ENCODE measurements at regions not wholly inside any gene's neighbourhood (a gene's known extent, or its start where the extent isn't known, plus 50 kb on each side); places are given as distances from the start of the nearest gene placed in this dataset.
A peak's percentile ranks its signal among the peaks of the same experiment; 100 is the strongest.

GRCh38 chr9:90449213-90449925 is 193.3 kb downstream of the DIRAS2 start:
- Histone ChIP-seq H3K4me3 (ENCODE audit: insufficient read depth in 1 of 2, low read depth in 1 of 2, low read length in 2 of 2) (no peak overlapping the region), H3K23ac (ENCODE audit: low read length in 2 of 2) (no peak overlapping the region), H3K27ac (ENCODE audit: low read length, poor library complexity, severe bottlenecking) (peak overlapping the region; percentile 96), H4K8ac (ENCODE audit: low read length) (no peak overlapping the region), H3K18ac (ENCODE audit: low read depth in 1 of 2, low read length in 2 of 2) (no peak overlapping the region), H2AK5ac (ENCODE audit: low read length, severe bottlenecking) (peak overlapping the region; percentile 100), H4K91ac (ENCODE audit: low read length) (no peak overlapping the region), H3K36me3 (ENCODE audit: control insufficient read depth in 1 of 2, insufficient read depth in 2 of 2, low read depth in 1 of 2, low read length in 2 of 2) (peaks cover 0 to 3% of the 10 kb centered on the region in 2 experiments), H3K9me3 (ENCODE audit: control insufficient read depth, low read length) (peaks cover 2% of the 10 kb centered on the region), H2BK12ac (ENCODE audit: low read length in 2 of 2) (no peak overlapping the region), H3K27me3 (ENCODE audit: control insufficient read depth in 1 of 2, insufficient read depth in 1 of 2, low read length in 2 of 2) (peaks cover 0 to 20% of the 10 kb centered on the region in 2 experiments), H3K79me1 (replicated peaks; ENCODE audit: low read length, poor library complexity, severe bottlenecking) (peaks cover 12% of the 10 kb centered on the region), H3K4me2 (ENCODE audit: low read length, poor library complexity, severe bottlenecking) (no peak overlapping the region), H3K4me1 (ENCODE audit: control insufficient read depth, insufficient read depth, low read depth, low read length) (peaks cover 13% of the 10 kb centered on the region), H2BK120ac (ENCODE audit: low read depth, low read length) (no peak overlapping the region), H2BK15ac (ENCODE audit: low read depth, poor library complexity, severe bottlenecking) (no peak overlapping the region), H3K4ac (ENCODE audit: low read depth in 1 of 2, low read length in 2 of 2) (no peak overlapping the region), H2BK5ac (ENCODE audit: low read depth, low read length, poor library complexity, severe bottlenecking) (peak overlapping the region; percentile 99), H3K14ac (ENCODE audit: low read length in 2 of 2) (no peak overlapping the region), H3K9ac (ENCODE audit: low read length) (no peak overlapping the region), H2AFZ (ENCODE audit: low read depth, low read length) (no peak overlapping the region)
- WGBS, result 51% methylated on average over 3 of the region's 4 CpGs
- DNase-seq, result no peak

- Histone ChIP-seq H4K8ac (ENCODE audit: low read length) (no peak overlapping the region), H3K23ac (ENCODE audit: low read length in 2 of 2) (no peak overlapping the region), H3K4me1 (ENCODE audit: control insufficient read depth, insufficient read depth, low read depth, low read length) (peaks cover 13% of the 10 kb centered on the region), H3K14ac (ENCODE audit: low read length in 2 of 2) (no peak overlapping the region), H2BK15ac (ENCODE audit: low read depth, poor library complexity, severe bottlenecking) (no peak overlapping the region), H2BK12ac (ENCODE audit: low read length in 2 of 2) (no peak overlapping the region), H4K91ac (ENCODE audit: low read length) (no peak overlapping the region), H2BK120ac (ENCODE audit: low read depth, low read length) (no peak overlapping the region), H2AFZ (ENCODE audit: low read depth, low read length) (no peak overlapping the region), H3K4ac (ENCODE audit: low read depth in 1 of 2, low read length in 2 of 2) (no peak overlapping the region), H3K27ac (ENCODE audit: low read length, poor library complexity, severe bottlenecking) (no peak overlapping the region), H2BK5ac (ENCODE audit: low read depth, low read length, poor library complexity, severe bottlenecking) (peak overlapping the region; percentile 14), H3K36me3 (ENCODE audit: control insufficient read depth in 1 of 2, insufficient read depth in 2 of 2, low read depth in 1 of 2, low read length in 2 of 2) (peaks cover 0 to 3% of the 10 kb centered on the region in 2 experiments), H3K4me2 (ENCODE audit: low read length, poor library complexity, severe bottlenecking) (no peak overlapping the region), H3K79me1 (replicated peaks; ENCODE audit: low read length, poor library complexity, severe bottlenecking) (peaks cover 9% of the 10 kb centered on the region), H3K9ac (ENCODE audit: low read length) (no peak overlapping the region), H3K18ac (ENCODE audit: low read depth in 1 of 2, low read length in 2 of 2) (no peak overlapping the region), H2AK5ac (ENCODE audit: low read length, severe bottlenecking) (peak overlapping the region; percentile 85), H3K9me3 (ENCODE audit: control insufficient read depth, low read length) (peaks cover 6% of the 10 kb centered on the region), H3K27me3 (ENCODE audit: control insufficient read depth in 1 of 2, insufficient read depth in 1 of 2, low read length in 2 of 2) (peaks cover 0 to 8% of the 10 kb centered on the region in 2 experiments), H3K4me3 (ENCODE audit: insufficient read depth in 1 of 2, low read depth in 1 of 2, low read length in 2 of 2) (no peak overlapping the region)
- whole genome bisulfite sequencing, result no CpG with 5 or more reads among the region's 1 CpG
- DNase-seq, result no peak
Measured at GRCh38 chr9:90451804-90452203, 190.8 kb downstream of the DIRAS2 start.

- H3K27ac ChIP-seq (ENCODE audit: low read length, poor library complexity, severe bottlenecking), result no peak overlapping the region
- no peak overlapping the region for H3K4me2 ChIP-seq (ENCODE audit: low read length, poor library complexity, severe bottlenecking)
- peaks cover 0 to 3% of the 10 kb centered on the region in 2 experiments for H3K36me3 ChIP-seq (ENCODE audit: control insufficient read depth in 1 of 2, insufficient read depth in 2 of 2, low read depth in 1 of 2, low read length in 2 of 2)
- H4K91ac ChIP-seq (ENCODE audit: low read length), result no peak overlapping the region
- H3K23ac ChIP-seq (ENCODE audit: low read length in 2 of 2), result no peak overlapping the region
- no peak overlapping the region for H3K14ac ChIP-seq (ENCODE audit: low read length in 2 of 2)
- no peak overlapping the region for H2BK120ac ChIP-seq (ENCODE audit: low read depth, low read length)
- H2AFZ ChIP-seq (ENCODE audit: low read depth, low read length), result no peak overlapping the region
- no peak overlapping the region for H3K9ac ChIP-seq (ENCODE audit: low read length)
- H4K8ac ChIP-seq (ENCODE audit: low read length), result no peak overlapping the region
- peaks cover 2% of the 10 kb centered on the region for H3K79me1 ChIP-seq (replicated peaks; ENCODE audit: low read length, poor library complexity, severe bottlenecking)
- H3K9me3 ChIP-seq (ENCODE audit: control insufficient read depth, low read length), result peaks cover 6% of the 10 kb centered on the region
- H3K4me3 ChIP-seq (ENCODE audit: insufficient read depth in 1 of 2, low read depth in 1 of 2, low read length in 2 of 2), result no peak overlapping the region
- no peak overlapping the region for H2BK12ac ChIP-seq (ENCODE audit: low read length in 2 of 2)
- H3K18ac ChIP-seq (ENCODE audit: low read depth in 1 of 2, low read length in 2 of 2), result no peak overlapping the region
- H2AK5ac ChIP-seq (ENCODE audit: low read length, severe bottlenecking), result peak overlapping the region; percentile 72
- no peaks in the 10 kb centered on the region for H3K27me3 ChIP-seq (ENCODE audit: control insufficient read depth in 1 of 2, insufficient read depth in 1 of 2, low read length in 2 of 2)
- H3K4me1 ChIP-seq (ENCODE audit: control insufficient read depth, insufficient read depth, low read depth, low read length), result peaks cover 6% of the 10 kb centered on the region
- no peak for DNase-seq
- no peak overlapping the region for H2BK15ac ChIP-seq (ENCODE audit: low read depth, poor library complexity, severe bottlenecking)
- no peak overlapping the region for H3K4ac ChIP-seq (ENCODE audit: low read depth in 1 of 2, low read length in 2 of 2)
- WGBS, result 82% methylated on average over 2 of the region's 4 CpGs
- no peak overlapping the region for H2BK5ac ChIP-seq (ENCODE audit: low read depth, low read length, poor library complexity, severe bottlenecking)
Measured at GRCh38 chr9:90455316-90455715, 187.3 kb downstream of the DIRAS2 start.

- H4K91ac ChIP-seq (ENCODE audit: low read length), result no peak overlapping the region
- peak overlapping the region; percentile 2 for H2AK5ac ChIP-seq (ENCODE audit: low read length, severe bottlenecking)
- H2BK120ac ChIP-seq (ENCODE audit: low read depth, low read length), result no peak overlapping the region
- no peak overlapping the region for H4K8ac ChIP-seq (ENCODE audit: low read length)
- no peak overlapping the region for H2AFZ ChIP-seq (ENCODE audit: low read depth, low read length)
- DNase-seq, result no peak
- no peak overlapping the region for H3K18ac ChIP-seq (ENCODE audit: low read depth in 1 of 2, low read length in 2 of 2)
- H3K4ac ChIP-seq (ENCODE audit: low read depth in 1 of 2, low read length in 2 of 2), result no peak overlapping the region
- WGBS, result 85% methylated on average over 9 of the region's 9 CpGs
- H2BK12ac ChIP-seq (ENCODE audit: low read length in 2 of 2), result no peak overlapping the region
- H3K4me2 ChIP-seq (ENCODE audit: low read length, poor library complexity, severe bottlenecking), result no peak overlapping the region
- no peak overlapping the region for H2BK5ac ChIP-seq (ENCODE audit: low read depth, low read length, poor library complexity, severe bottlenecking)
- H3K4me1 ChIP-seq (ENCODE audit: control insufficient read depth, insufficient read depth, low read depth, low read length), result peaks cover 6% of the 10 kb centered on the region
- H3K27me3 ChIP-seq (ENCODE audit: control insufficient read depth in 1 of 2, insufficient read depth in 1 of 2, low read length in 2 of 2), result no peaks in the 10 kb centered on the region
- H3K79me1 ChIP-seq (replicated peaks; ENCODE audit: low read length, poor library complexity, severe bottlenecking), result no peaks in the 10 kb centered on the region
- no peak overlapping the region for H2BK15ac ChIP-seq (ENCODE audit: low read depth, poor library complexity, severe bottlenecking)
- H3K9ac ChIP-seq (ENCODE audit: low read length), result no peak overlapping the region
- peaks cover 6% of the 10 kb centered on the region for H3K9me3 ChIP-seq (ENCODE audit: control insufficient read depth, low read length)
- H3K4me3 ChIP-seq (ENCODE audit: insufficient read depth in 1 of 2, low read depth in 1 of 2, low read length in 2 of 2), result no peak overlapping the region
- no peak overlapping the region for H3K23ac ChIP-seq (ENCODE audit: low read length in 2 of 2)
- peaks cover 0 to 3% of the 10 kb centered on the region in 2 experiments for H3K36me3 ChIP-seq (ENCODE audit: control insufficient read depth in 1 of 2, insufficient read depth in 2 of 2, low read depth in 1 of 2, low read length in 2 of 2)
- no peak overlapping the region for H3K14ac ChIP-seq (ENCODE audit: low read length in 2 of 2)
- peak overlapping the region; percentile 1 for H3K27ac ChIP-seq (ENCODE audit: low read length, poor library complexity, severe bottlenecking)
Measured at GRCh38 chr9:90457386-90458190, 185.0 kb downstream of the DIRAS2 start.
